ENCODE measurements at regions not wholly inside any gene's neighbourhood (a gene's known extent, or its start where the extent isn't known, plus 50 kb on each side); places are given as distances from the start of the nearest gene placed in this dataset.

- BruUV-seq (replicated peaks) = no TSS peak
- ATAC-seq = no peak
- no peaks in the 10 kb centered on the region for H3F3A ChIP-seq (ENCODE audit: low read length, unreplicated experiment)
- no peak overlapping the region for H3K4me2 ChIP-seq (ENCODE audit: low read length)
- no peak for DNase-seq
- H3K4me1 ChIP-seq (ENCODE audit: insufficient read depth, low read length) = no peaks in the 10 kb centered on the region
- no peak overlapping the region for H3K4me3 ChIP-seq (ENCODE audit: low read length)
- no peaks in the 10 kb centered on the region for H3K9me3 ChIP-seq (ENCODE audit: low read length)
- no peak overlapping the region for H2AFZ ChIP-seq (ENCODE audit: low read length)
- H3K9ac ChIP-seq (ENCODE audit: low read length) = no peak overlapping the region
- peaks cover 28% of the 10 kb centered on the region for H3K27me3 ChIP-seq (ENCODE audit: low read length)
- intact Hi-C loops (cut with micrococcal nuclease) = no loop called here
- no peaks in the 10 kb centered on the region for H3K9me2 ChIP-seq (replicated peaks; ENCODE audit: low read length)
- ChIA-PET CTCF (no interaction called here), POLR2A (ENCODE audit: unreplicated experiment) (no interaction called here)
- no peak for TF ChIP-seq EZH2phosphoT487 (IDR thresholded peaks at IDR 0.05; ENCODE audit: borderline replicate concordance, low read length)
- TF ChIP-seq CTCF (conservative IDR thresholded peaks at IDR 0.05; ENCODE audit: low read depth, low read length) = no peak
- no peak for TF ChIP-seq EZH2 (IDR thresholded peaks at IDR 0.05; ENCODE audit: low read length, unreplicated experiment)
- H4K20me1 ChIP-seq (ENCODE audit: low read length) = no peaks in the 10 kb centered on the region
- no peaks in the 10 kb centered on the region for H3K79me2 ChIP-seq (ENCODE audit: low read length)
- H3K36me3 ChIP-seq (ENCODE audit: low read depth, low read length) = no peaks in the 10 kb centered on the region
- no peak overlapping the region for H3K27ac ChIP-seq (ENCODE audit: low read length)
Observed at GRCh38 chr18:53859764-53860163, 364.7 kb downstream of the MBD2 start.

GRCh38 chr18:53850902-53851301 is 373.6 kb downstream of the MBD2 start:
- Histone ChIP-seq H3K36me3 (ENCODE audit: low read depth, low read length) (no peaks in the 10 kb centered on the region), H3K27me3 (ENCODE audit: low read length) (peaks cover 10% of the 10 kb centered on the region; the same call in 1 of the 2 replicates), H3K79me2 (ENCODE audit: low read length) (no peaks in the 10 kb centered on the region), H3F3A (ENCODE audit: low read length, unreplicated experiment) (no peaks in the 10 kb centered on the region), H4K20me1 (ENCODE audit: low read length) (no peaks in the 10 kb centered on the region), H2AFZ (ENCODE audit: low read length) (no peak overlapping the region), H3K4me1 (ENCODE audit: insufficient read depth, low read length) (no peaks in the 10 kb centered on the region), H3K4me3 (ENCODE audit: low read length) (no peak overlapping the region), H3K4me2 (ENCODE audit: low read length) (no peak overlapping the region), H3K9me3 (ENCODE audit: low read length) (no peaks in the 10 kb centered on the region; the same call in 1 of the 2 replicates), H3K27ac (ENCODE audit: low read length) (no peak overlapping the region), H3K9ac (ENCODE audit: low read length) (no peak overlapping the region), H3K9me2 (replicated peaks; ENCODE audit: low read length) (no peaks in the 10 kb centered on the region)
- ChIA-PET POLR2A (ENCODE audit: unreplicated experiment) (no interaction called here), CTCF (no interaction called here)
- ATAC-seq = no peak
- intact Hi-C loops (cut with micrococcal nuclease) = no loop called here
- DNase-seq = no peak
- TF ChIP-seq EZH2 (IDR thresholded peaks at IDR 0.05; ENCODE audit: low read length, unreplicated experiment) (no peak), EZH2phosphoT487 (IDR thresholded peaks at IDR 0.05; ENCODE audit: borderline replicate concordance, low read length) (no peak), CTCF (conservative IDR thresholded peaks at IDR 0.05; ENCODE audit: low read depth, low read length) (no peak)
- no TSS peak for BruUV-seq (replicated peaks)

GRCh38 chr18:53843763-53844162 is 380.7 kb downstream of the MBD2 start:
- intact Hi-C loops (cut with micrococcal nuclease) = loop anchor here (5.0 kb wide), 1 partner anchor 96 kb away; no protein-coding TSS in a partner anchor
- Histone ChIP-seq H3K4me1 (ENCODE audit: insufficient read depth, low read length) (peaks cover 15% of the 10 kb centered on the region), H3K4me3 (ENCODE audit: low read length) (no peak overlapping the region), H3K27me3 (ENCODE audit: low read length) (no peaks in the 10 kb centered on the region), H3K9ac (ENCODE audit: low read length) (no peak overlapping the region), H3K27ac (ENCODE audit: low read length) (peak overlapping the region; percentile 35), H3K9me2 (replicated peaks; ENCODE audit: low read length) (no peaks in the 10 kb centered on the region), H3K4me2 (ENCODE audit: low read length) (peak overlapping the region; percentile 14; the same call in 1 of the 2 replicates), H3F3A (ENCODE audit: low read length, unreplicated experiment) (no peaks in the 10 kb centered on the region), H2AFZ (ENCODE audit: low read length) (no peak overlapping the region), H3K9me3 (ENCODE audit: low read length) (no peaks in the 10 kb centered on the region; the same call in 1 of the 2 replicates), H4K20me1 (ENCODE audit: low read length) (no peaks in the 10 kb centered on the region), H3K79me2 (ENCODE audit: low read length) (no peaks in the 10 kb centered on the region), H3K36me3 (ENCODE audit: low read depth, low read length) (no peaks in the 10 kb centered on the region)
- CTCF ChIA-PET = interaction anchor here (0.8 kb wide), 1 partner anchor 145 kb away, joined by 3 read pairs; no protein-coding TSS in a partner anchor
- ATAC-seq (no peak), DNase-seq (no peak)
- TF ChIP-seq EZH2phosphoT487 (IDR thresholded peaks at IDR 0.05; ENCODE audit: borderline replicate concordance, low read length) (no peak), EZH2 (IDR thresholded peaks at IDR 0.05; ENCODE audit: low read length, unreplicated experiment) (no peak), CTCF (conservative IDR thresholded peaks at IDR 0.05; ENCODE audit: low read depth, low read length) (no peak)
- no TSS peak for BruUV-seq (replicated peaks)
- POLR2A ChIA-PET (ENCODE audit: unreplicated experiment) = no interaction called here

Data from PC-3 (cell line).